Neural progenitor cell (in vitro differentiated cells): ENCODE measurements at regions not wholly inside any gene's neighbourhood (a gene's known extent, or its start where the extent isn't known, plus 50 kb on each side); places are given as distances from the start of the nearest gene placed in this dataset.

ENCODE experiments used
- CTCF ChIP-seq: fragments of 200-600 bp; sonication (generic); IDR thresholded peaks from 2 replicates; pipeline ENCODE4 v1.5.1; 2017; ENCODE audit warnings: antibody characterized with exemption, mild to moderate bottlenecking
- EZH2 ChIP-seq: fragments of 200-600 bp; sonication (generic); IDR thresholded peaks from 2 replicates; pipeline ENCODE4 v1.6.1; 2017; ENCODE audit warnings: antibody characterized with exemption, mild to moderate bottlenecking, moderate library complexity

- TF ChIP-seq CTCF (no peak), EZH2 (no peak)
These were observed 235.9 kb upstream of the GMDS start for GRCh38 chr6:2481307-2481706.
